CD14-positive monocyte (primary cell): ENCODE measurements at regions not wholly inside any gene's neighbourhood (a gene's known extent, or its start where the extent isn't known, plus 50 kb on each side); places are given as distances from the start of the nearest gene placed in this dataset.

ENCODE experiments used
- DNase-seq, 3 donors: peaks; one replicate each; pipeline ENCODE4 v3.0.0-alpha.2; 2011 to 2022
- H2AFZ ChIP-seq: 2 replicates; pipeline ENCODE4 v1.6.0; 2012; ENCODE audit warnings: mild to moderate bottlenecking, low read depth, low read length, inconsistent platforms; ENCODE audit not compliant: insufficient read depth, poor library complexity, severe bottlenecking
- H3K27ac ChIP-seq, 2 donors: 1 replicate in 1 of 2; 2 replicates in 1 of 2; pipeline ENCODE4 v1.5.1; 2012 to 2013; ENCODE audit warnings: low read length in 2 of 2, control low read depth in 1 of 2, inconsistent platforms in 1 of 2, low read depth in 1 of 2, mild to moderate bottlenecking in 1 of 2
- H3K27me3 ChIP-seq, 2 donors: one replicate each; pipeline versions ENCODE4 v1.6.0 to v1.6.1; 2011 to 2013; ENCODE audit warnings: low read length in 2 of 2; ENCODE audit not compliant: control insufficient read depth in 2 of 2, insufficient read depth in 2 of 2
- H3K36me3 ChIP-seq, 2 donors: replicated peaks in 1 of 2; 1 replicate in 1 of 2; 2 replicates in 1 of 2; pipeline versions ENCODE4 v1.5.1 to v1.6.1; 2012 to 2013; ENCODE audit warnings: low read length in 2 of 2, control low read depth in 1 of 2, inconsistent platforms in 1 of 2, mild to moderate bottlenecking in 1 of 2; ENCODE audit not compliant: insufficient read depth in 2 of 2, control insufficient read depth in 1 of 2
- H3K4me1 ChIP-seq, 2 donors: 1 replicate in 1 of 2; 2 replicates in 1 of 2; pipeline versions ENCODE4 v1.5.1 to v1.6.1; 2012 to 2013; ENCODE audit warnings: low read length in 2 of 2, control low read depth in 1 of 2, inconsistent platforms in 1 of 2, mild to moderate bottlenecking in 1 of 2, moderate library complexity in 1 of 2; ENCODE audit not compliant: insufficient read depth in 2 of 2, control insufficient read depth in 1 of 2
- H3K4me2 ChIP-seq: replicated peaks from 2 replicates; pipeline ENCODE3; 2012; ENCODE audit warnings: low read length, moderate library complexity, mild to moderate bottlenecking; ENCODE audit not compliant: poor library complexity, severe bottlenecking; ENCODE audit errors: extremely low read depth
- H3K4me3 ChIP-seq, 3 experiments: fragments of 200-600 bp in 1 of 3; sonication (generic) in 1 of 3; replicated peaks in 1 of 3; 1 replicate in 2 of 3; 2 replicates in 1 of 3; pipeline ENCODE4 v1.5.1; 2011 to 2013; ENCODE audit warnings: low read length in 3 of 3, mild to moderate bottlenecking in 3 of 3, control low read depth in 2 of 3, low read depth in 2 of 3, inconsistent platforms in 1 of 3, moderate library complexity in 1 of 3
- H3K79me2 ChIP-seq: 2 replicates; pipeline ENCODE4 v1.6.0; 2012; ENCODE audit warnings: mild to moderate bottlenecking, control low read depth, inconsistent platforms, low read length, moderate library complexity; ENCODE audit not compliant: insufficient read depth
- H3K9ac ChIP-seq: 2 replicates; pipeline ENCODE4 v1.6.0; 2017; ENCODE audit warnings: low read length, mild to moderate bottlenecking; ENCODE audit not compliant: insufficient read depth, poor library complexity, severe bottlenecking
- H3K9me3 ChIP-seq, 2 donors: replicated peaks in 1 of 2; 1 replicate in 1 of 2; 2 replicates in 1 of 2; pipeline versions ENCODE4 v1.5.1 to v1.6.1; 2012 to 2013; ENCODE audit warnings: low read length in 2 of 2, control low read depth in 1 of 2; ENCODE audit not compliant: control insufficient read depth in 1 of 2, insufficient read depth in 1 of 2
- H4K20me1 ChIP-seq: 2 replicates; pipeline ENCODE4 v1.6.0; 2012; ENCODE audit warnings: mild to moderate bottlenecking, low read length, control low read depth, moderate library complexity; ENCODE audit not compliant: insufficient read depth
- H3K27ac Mint-ChIP-seq, 7 donors: one replicate each; pipeline ENCODE4 v1.8.0; 2020; ENCODE audit warnings: mild to moderate bottlenecking in 7 of 7, mixed read lengths in 7 of 7, moderate library complexity in 6 of 7, inconsistent platforms in 2 of 7
- H3K27me3 Mint-ChIP-seq, 3 donors: one replicate each; pipeline ENCODE4 v1.8.0; 2021 to 2022; ENCODE audit warnings: low read depth in 3 of 3, mild to moderate bottlenecking in 3 of 3, mixed read lengths in 3 of 3, moderate library complexity in 3 of 3, inconsistent platforms in 1 of 3
- H3K36me3 Mint-ChIP-seq, 2 donors: one replicate each; pipeline ENCODE4 v1.8.0; 2020; ENCODE audit warnings: mixed read lengths in 2 of 2, inconsistent platforms in 1 of 2, mild to moderate bottlenecking in 1 of 2
- H3K4me1 Mint-ChIP-seq: one replicate; pipeline ENCODE4 v1.8.0; 2020; ENCODE audit warnings: mild to moderate bottlenecking, mixed read lengths
- H3K4me3 Mint-ChIP-seq, 2 donors: one replicate each; pipeline ENCODE4 v1.8.0; 2020; ENCODE audit warnings: mild to moderate bottlenecking in 2 of 2, mixed read lengths in 2 of 2, moderate library complexity in 1 of 2
- H3K9me3 Mint-ChIP-seq, 7 donors: one replicate each; pipeline ENCODE4 v1.8.0; 2020 to 2022; ENCODE audit warnings: mixed read lengths in 7 of 7, mild to moderate bottlenecking in 6 of 7, moderate library complexity in 6 of 7, inconsistent platforms in 2 of 7
- CTCF ChIP-seq: fragments of 200-600 bp; IDR thresholded peaks from one replicate; pipeline ENCODE4 v1.8.0; 2022; ENCODE audit warnings: antibody characterized with exemption, mild to moderate bottlenecking
- WGBS: methylation state at CpG from one replicate; pipeline ENCODE4 v1.1.5; 2013; ENCODE audit warnings: missing lambda C conversion rate; ENCODE audit not compliant: insufficient coverage; 5-methylcytosine and 5-hydroxymethylcytosine counted together
- intact Hi-C, 2 donors: fragments of 100-400 bp; cut with micrococcal nuclease; formaldehyde crosslinking; loops; one replicate each; pipeline versions ENCODE4 v1.15.0 to v1.15.1; 2023

- Histone ChIP-seq H2AFZ (no peak overlapping the region), H3K36me3 (no peaks in the 10 kb centered on the region), H3K79me2 (no peaks in the 10 kb centered on the region), H3K9me3 (no peaks in the 10 kb centered on the region), H3K4me3 (no peak overlapping the region), H3K27me3 (no peaks in the 10 kb centered on the region), H3K4me2 (no peak overlapping the region), H3K27ac (no peak overlapping the region), H3K9ac (no peak overlapping the region), H4K20me1 (no peaks in the 10 kb centered on the region), H3K4me1 (no peaks in the 10 kb centered on the region)
- H3K4me3 Mint-ChIP-seq: no peak overlapping the region
- TF ChIP-seq CTCF: no peak
- DNase-seq: no peak
- H3K36me3 Mint-ChIP-seq: no peaks in the 10 kb centered on the region
- intact Hi-C loops: no loop called here
- WGBS: 90% methylated on average over 5 of the region's 6 CpGs
- H3K27ac Mint-ChIP-seq: no peak overlapping the region
- H3K27me3 Mint-ChIP-seq: peaks cover 0 to 1% (median 1%) of the 10 kb centered on the region in 3 donors
- peaks cover 0 to 3% (median 2%) of the 10 kb centered on the region in 7 donors for H3K9me3 Mint-ChIP-seq
- no peaks in the 10 kb centered on the region for H3K4me1 Mint-ChIP-seq
Measured at GRCh38 chr2:164186591-164186990, 434.7 kb downstream of the GRB14 start.

GRCh38 chr2:164182116-164182627 lies 439.1 kb downstream of the GRB14 start:
- Mint-ChIP-seq H3K9me3 (peaks cover 0 to 5% (median 3%) of the 10 kb centered on the region in 7 donors), H3K36me3 (no peaks in the 10 kb centered on the region), H3K27ac (no peak overlapping the region), H3K4me1 (no peaks in the 10 kb centered on the region), H3K27me3 (peaks cover 0 to 1% (median 1%) of the 10 kb centered on the region in 3 donors), H3K4me3 (no peak overlapping the region)
- H3K9me3 ChIP-seq: no peaks in the 10 kb centered on the region
- 60% methylated on average over 4 of the region's 5 CpGs for WGBS
- no peak overlapping the region for H3K4me3 ChIP-seq
- H3K79me2 ChIP-seq: no peaks in the 10 kb centered on the region
- H3K4me2 ChIP-seq: no peak overlapping the region
- intact Hi-C loops: no loop called here
- H3K9ac ChIP-seq: no peak overlapping the region
- no peak overlapping the region for H3K27ac ChIP-seq
- DNase-seq: no peak
- no peaks in the 10 kb centered on the region for H3K27me3 ChIP-seq
- H4K20me1 ChIP-seq: no peaks in the 10 kb centered on the region
- no peaks in the 10 kb centered on the region for H3K4me1 ChIP-seq
- no peak overlapping the region for H2AFZ ChIP-seq
- no peak for TF ChIP-seq CTCF
- H3K36me3 ChIP-seq: no peaks in the 10 kb centered on the region
